Thyroid gland (tissue), 4 donors: ENCODE measurements at regions not wholly inside any gene's neighbourhood (a gene's known extent, or its start where the extent isn't known, plus 50 kb on each side); places are given as distances from the start of the nearest gene placed in this dataset.

ENCODE experiments used
- DNase-seq, 2 donors: peaks; one replicate each; pipeline ENCODE4 v3.0.0-alpha.2; 2019
- H3K27ac ChIP-seq, 3 donors: fragments of 200-600 bp; sonication (generic); 1 replicate in 2 of 3; 2 replicates in 1 of 3; pipeline ENCODE4 v1.5.1; 2016 to 2019; ENCODE audit warnings: mild to moderate bottlenecking in 1 of 3, moderate library complexity in 1 of 3
- H3K27me3 ChIP-seq: fragments of 200-600 bp; sonication (generic); one replicate; pipeline ENCODE4 v1.5.1; 2019
- H3K36me3 ChIP-seq, 2 donors: fragments of 200-600 bp; sonication (generic); one replicate each; pipeline ENCODE4 v1.5.1; 2016 to 2019
- H3K4me1 ChIP-seq, 2 donors: fragments of 200-600 bp; sonication (generic); one replicate each; pipeline ENCODE4 v1.5.1; 2017 to 2019
- H3K4me3 ChIP-seq, 3 donors: fragments of 200-600 bp; sonication (generic); replicated peaks in 1 of 3; 1 replicate in 2 of 3; 2 replicates in 1 of 3; pipeline ENCODE4 v1.5.1; 2016; ENCODE audit warnings: mild to moderate bottlenecking in 1 of 3
- H3K9me3 ChIP-seq: fragments of 200-600 bp; sonication (generic); one replicate; pipeline ENCODE4 v1.5.1; 2017
- CTCF ChIP-seq, 6 experiments: fragments of 200-600 bp in 3 of 6; fragments of 450-650 bp in 3 of 6; sonication (generic) in 3 of 6; IDR thresholded peaks; one replicate each; pipeline ENCODE4 v1.5.1; 2016 to 2019; ENCODE audit warnings: antibody characterized with exemption in 6 of 6, mild to moderate bottlenecking in 2 of 6, inconsistent platforms in 1 of 6, moderate library complexity in 1 of 6
- POLR2A ChIP-seq, 2 donors: fragments of 450-650 bp; IDR thresholded peaks; one replicate each; pipeline ENCODE4 v1.6.1; 2017; ENCODE audit warnings: antibody characterized with exemption in 2 of 2, mild to moderate bottlenecking in 2 of 2, moderate library complexity in 1 of 2
- WGBS, 2 donors: methylation state at CpG; one replicate each; pipeline ENCODE4 v1.1.5; 2017; 5-methylcytosine and 5-hydroxymethylcytosine counted together
- intact Hi-C: fragments of 100-400 bp; cut with DNase I; formaldehyde crosslinking; loops from one replicate; pipeline ENCODE4 v1.15.1; 2023

- no peak overlapping the region for H3K4me3 ChIP-seq
- TF ChIP-seq POLR2A (IDR thresholded peaks at IDR 0.05): no peak
- no peak for TF ChIP-seq CTCF (IDR thresholded peaks at IDR 0.05)
- WGBS, 2 donors: 95% methylated on average over 2 of the region's 2 CpGs
- DNase-seq: no peak
- no peaks in the 10 kb centered on the region for H3K4me1 ChIP-seq
- H3K27ac ChIP-seq: no peak overlapping the region
- intact Hi-C loops: no loop called here
- no peaks in the 10 kb centered on the region for H3K36me3 ChIP-seq
- H3K9me3 ChIP-seq: no peaks in the 10 kb centered on the region
- H3K27me3 ChIP-seq: no peaks in the 10 kb centered on the region
Observed at GRCh38 chr11:92775003-92775676, 194.3 kb upstream of the MTNR1B start.

- Histone ChIP-seq H3K4me1 (no peaks in the 10 kb centered on the region), H3K4me3 (no peak overlapping the region), H3K27me3 (no peaks in the 10 kb centered on the region), H3K9me3 (no peaks in the 10 kb centered on the region), H3K27ac (no peak overlapping the region), H3K36me3 (no peaks in the 10 kb centered on the region)
- WGBS, 2 donors: 50 to 63% methylated on average over 2 of the region's 2 CpGs
- DNase-seq: no peak
- TF ChIP-seq CTCF (IDR thresholded peaks at IDR 0.05) (no peak), POLR2A (IDR thresholded peaks at IDR 0.05) (no peak)
- intact Hi-C loops: no loop called here
Observed at GRCh38 chr11:92776676-92777075, 192.8 kb upstream of the MTNR1B start.

- DNase-seq: no peak
- TF ChIP-seq POLR2A (IDR thresholded peaks at IDR 0.05) (no peak), CTCF (IDR thresholded peaks at IDR 0.05) (no peak)
- WGBS, 2 donors: 90 to 94% methylated on average over 5 of the region's 5 CpGs
- no peaks in the 10 kb centered on the region for H3K27me3 ChIP-seq
- intact Hi-C loops: no loop called here
- no peaks in the 10 kb centered on the region for H3K9me3 ChIP-seq
- H3K36me3 ChIP-seq: no peaks in the 10 kb centered on the region
- no peak overlapping the region for H3K27ac ChIP-seq
- no peaks in the 10 kb centered on the region for H3K4me1 ChIP-seq
- H3K4me3 ChIP-seq: no peak overlapping the region
Observed at GRCh38 chr11:92779746-92780145, 189.7 kb upstream of the MTNR1B start.

GRCh38 chr11:92781151-92781550 is 188.3 kb upstream of the MTNR1B start:
- Histone ChIP-seq H3K36me3 (no peaks in the 10 kb centered on the region), H3K4me3 (no peak overlapping the region), H3K9me3 (no peaks in the 10 kb centered on the region), H3K4me1 (no peaks in the 10 kb centered on the region), H3K27ac (no peak overlapping the region), H3K27me3 (no peaks in the 10 kb centered on the region)
- TF ChIP-seq POLR2A (IDR thresholded peaks at IDR 0.05) (no peak), CTCF (IDR thresholded peaks at IDR 0.05) (no peak)
- intact Hi-C loops: no loop called here
- no peak for DNase-seq
- WGBS, 2 donors: 90 to 94% methylated on average over 8 of the region's 8 CpGs

- H3K9me3 ChIP-seq: no peaks in the 10 kb centered on the region
- TF ChIP-seq CTCF (IDR thresholded peaks at IDR 0.05): no peak
- TF ChIP-seq POLR2A (IDR thresholded peaks at IDR 0.05): no peak
- intact Hi-C loops: no loop called here
- no peak overlapping the region for H3K27ac ChIP-seq
- no peaks in the 10 kb centered on the region for H3K27me3 ChIP-seq
- no peaks in the 10 kb centered on the region for H3K4me1 ChIP-seq
- H3K36me3 ChIP-seq: no peaks in the 10 kb centered on the region
- no peak overlapping the region for H3K4me3 ChIP-seq
- no peak for DNase-seq
- 87 to 100% methylated on average over 5 of the region's 5 CpGs for WGBS, 2 donors
Observed at GRCh38 chr11:92782806-92783205, 186.6 kb upstream of the MTNR1B start.
